HL-60/S4 (cell line): ENCODE measurements at regions not wholly inside any gene's neighbourhood (a gene's known extent, or its start where the extent isn't known, plus 50 kb on each side); places are given as distances from the start of the nearest gene placed in this dataset.

Experiments used
- in situ Hi-C: fragments of 300-500 bp; cut with MboI; formaldehyde crosslinking; loops from 2 replicates; pipeline ENCODE4 v1.14.3; 2022; ENCODE audit warnings: low sequenced_read_pairs

- in situ Hi-C loops: no loop called here
These were observed 175.8 kb downstream of the CBLN2 start for GRCh38 chr18:72368308-72368707.

- in situ Hi-C loops: no loop called here
These were observed 183.5 kb downstream of the CBLN2 start for GRCh38 chr18:72360634-72361033.

GRCh38 chr18:72342933-72343332 lies 201.2 kb downstream of the CBLN2 start:
- in situ Hi-C loops: no loop called here

GRCh38 chr18:72339976-72340375 lies 204.2 kb downstream of the CBLN2 start:
- in situ Hi-C loops: no loop called here

- in situ Hi-C loops: no loop called here
These were observed 207.4 kb downstream of the CBLN2 start for GRCh38 chr18:72336786-72337185.

GRCh38 chr18:72329533-72329932 lies 214.6 kb downstream of the CBLN2 start:
- in situ Hi-C loops: no loop called here

GRCh38 chr18:72325307-72325706 lies 218.8 kb downstream of the CBLN2 start:
- in situ Hi-C loops: no loop called here

GRCh38 chr18:72324677-72325076 lies 219.5 kb downstream of the CBLN2 start:
- in situ Hi-C loops: no loop called here

GRCh38 chr18:72316497-72316896 lies 227.6 kb downstream of the CBLN2 start:
- in situ Hi-C loops: no loop called here

GRCh38 chr18:72283148-72283925 lies 260.8 kb downstream of the CBLN2 start:
- in situ Hi-C loops: no loop called here

- in situ Hi-C loops: no loop called here
These were observed 271.1 kb downstream of the CBLN2 start for GRCh38 chr18:72273025-72273424.

- in situ Hi-C loops: no loop called here
These were observed 282.6 kb downstream of the CBLN2 start for GRCh38 chr18:72261590-72261989.

- in situ Hi-C loops: no loop called here
These were observed 298.1 kb downstream of the CBLN2 start for GRCh38 chr18:72246076-72246475.

GRCh38 chr18:72235422-72235821 lies 308.7 kb downstream of the CBLN2 start:
- in situ Hi-C loops: no loop called here

GRCh38 chr18:72233106-72233505 lies 311.0 kb downstream of the CBLN2 start:
- in situ Hi-C loops: no loop called here

GRCh38 chr18:72232644-72233043 lies 311.5 kb downstream of the CBLN2 start:
- in situ Hi-C loops: no loop called here

GRCh38 chr18:72225958-72226357 lies 318.2 kb downstream of the CBLN2 start:
- in situ Hi-C loops: no loop called here

GRCh38 chr18:72223733-72224132 lies 320.4 kb downstream of the CBLN2 start:
- in situ Hi-C loops: no loop called here

GRCh38 chr18:72208920-72209676 lies 335.0 kb downstream of the CBLN2 start:
- in situ Hi-C loops: no loop called here

GRCh38 chr18:72207280-72207679 lies 336.9 kb downstream of the CBLN2 start:
- in situ Hi-C loops: no loop called here

- in situ Hi-C loops: no loop called here
These were observed 337.3 kb downstream of the CBLN2 start for GRCh38 chr18:72206814-72207213.

- in situ Hi-C loops: no loop called here
These were observed 343.1 kb downstream of the CBLN2 start for GRCh38 chr18:72201032-72201431.
